Fibroblast of lung (primary cell): ENCODE measurements at regions not wholly inside any gene's neighbourhood (a gene's known extent, or its start where the extent isn't known, plus 50 kb on each side); places are given as distances from the start of the nearest gene placed in this dataset.

Experiments
- DNase-seq, 2 donors: peaks; one replicate each; pipeline versions ENCODE4 v3.0.0 to v3.0.0-alpha.2; 2010; ENCODE audit warnings: low read depth in 2 of 2
- H2AFZ ChIP-seq: 2 replicates; pipeline ENCODE4 v1.5.1; 2012; ENCODE audit warnings: low read length, control low read depth, inconsistent platforms
- H3K27ac ChIP-seq: 2 replicates; pipeline ENCODE4 v1.5.1; 2011; ENCODE audit warnings: low read length, control low read depth; ENCODE audit not compliant: insufficient read depth
- H3K27me3 ChIP-seq: 2 replicates; pipeline ENCODE4 v1.5.1; 2011; ENCODE audit warnings: mild to moderate bottlenecking, low read length; ENCODE audit not compliant: control insufficient read depth, insufficient read depth
- H3K36me3 ChIP-seq: 2 replicates; pipeline ENCODE4 v1.5.1; 2011; ENCODE audit warnings: low read length; ENCODE audit not compliant: control insufficient read depth, insufficient read depth
- H3K4me1 ChIP-seq: 2 replicates; pipeline ENCODE4 v1.5.1; 2011; ENCODE audit warnings: low read length; ENCODE audit not compliant: control insufficient read depth, insufficient read depth; ENCODE audit errors: extremely low read depth
- H3K4me2 ChIP-seq: 2 replicates; pipeline ENCODE4 v1.5.1; 2011; ENCODE audit warnings: low read length, control low read depth; ENCODE audit not compliant: insufficient read depth; ENCODE audit errors: extremely low read depth
- H3K4me3 ChIP-seq, 4 experiments: fragments of 200-600 bp in 1 of 4; sonication (generic) in 1 of 4; replicated peaks in 1 of 4; 2 replicates each; pipeline ENCODE4 v1.5.1; 2011 to 2016; ENCODE audit warnings: low read length in 4 of 4, low read depth in 3 of 4, mild to moderate bottlenecking in 3 of 4, control low read depth in 2 of 4, inconsistent platforms in 1 of 4, mixed read lengths in 1 of 4; ENCODE audit not compliant: insufficient read depth in 1 of 4; ENCODE audit errors: control extremely low read depth in 1 of 4
- H3K79me2 ChIP-seq: 2 replicates; pipeline ENCODE4 v1.5.1; 2012; ENCODE audit warnings: mild to moderate bottlenecking, low read length, inconsistent platforms; ENCODE audit not compliant: control insufficient read depth, insufficient read depth
- H3K9ac ChIP-seq: 2 replicates; pipeline ENCODE4 v1.5.1; 2011; ENCODE audit warnings: mild to moderate bottlenecking, low read length, control low read depth; ENCODE audit not compliant: insufficient read depth
- H3K9me3 ChIP-seq: 2 replicates; pipeline ENCODE4 v1.5.1; 2012; ENCODE audit warnings: low read depth, low read length; ENCODE audit not compliant: control insufficient read depth, insufficient read depth
- H4K20me1 ChIP-seq: 2 replicates; pipeline ENCODE4 v1.5.1; 2011; ENCODE audit warnings: low read length; ENCODE audit not compliant: control insufficient read depth, insufficient read depth; ENCODE audit errors: extremely low read depth
- CTCF ChIP-seq, 2 donors: IDR thresholded peaks in 1 of 2; conservative IDR thresholded peaks in 1 of 2; 1 replicate in 1 of 2; 2 replicates in 1 of 2; pipeline ENCODE4 v1.5.1; 2011 to 2012; ENCODE audit warnings: low read length in 2 of 2, control low read depth in 1 of 2, inconsistent platforms in 1 of 2, low read depth in 1 of 2, mild to moderate bottlenecking in 1 of 2
- EZH2 ChIP-seq: IDR thresholded peaks from 2 replicates; pipeline ENCODE4 v1.5.1; 2012; ENCODE audit warnings: low read length, control low read depth, mild to moderate bottlenecking; ENCODE audit errors: missing control alignments

GRCh38 chr6:133016631-133017030, 202.3 kb downstream of the RPS12 start:
- no peaks in the 10 kb centered on the region for H3K79me2 ChIP-seq
- H3K4me1 ChIP-seq = no peaks in the 10 kb centered on the region
- H3K4me2 ChIP-seq = no peak overlapping the region
- no peak overlapping the region for H3K9ac ChIP-seq
- no peaks in the 10 kb centered on the region for H3K36me3 ChIP-seq
- H4K20me1 ChIP-seq = no peaks in the 10 kb centered on the region
- no peak for DNase-seq
- TF ChIP-seq CTCF (conservative IDR thresholded peaks at IDR 0.05 in 1 of 2, IDR thresholded peaks at IDR 0.05 in 1 of 2; ENCODE audit: low read depth in 1 of 2, low read length in 2 of 2) (no peak), EZH2 (no peak)
- H3K9me3 ChIP-seq = no peaks in the 10 kb centered on the region
- peaks cover 3% of the 10 kb centered on the region for H3K27me3 ChIP-seq
- H3K4me3 ChIP-seq = no peak overlapping the region
- no peak overlapping the region for H2AFZ ChIP-seq
- no peak overlapping the region for H3K27ac ChIP-seq

GRCh38 chr6:133017581-133017980, 203.2 kb downstream of the RPS12 start:
- no peak for TF ChIP-seq CTCF (conservative IDR thresholded peaks at IDR 0.05 in 1 of 2, IDR thresholded peaks at IDR 0.05 in 1 of 2; ENCODE audit: low read depth in 1 of 2, low read length in 2 of 2)
- H3K27ac ChIP-seq = no peak overlapping the region
- DNase-seq = peak; percentile 51 to 58
- no peaks in the 10 kb centered on the region for H3K4me1 ChIP-seq
- no peaks in the 10 kb centered on the region for H3K36me3 ChIP-seq
- no peaks in the 10 kb centered on the region for H3K9me3 ChIP-seq
- H2AFZ ChIP-seq = no peak overlapping the region
- H3K79me2 ChIP-seq = no peaks in the 10 kb centered on the region
- no peak overlapping the region for H3K4me2 ChIP-seq
- no peaks in the 10 kb centered on the region for H4K20me1 ChIP-seq
- H3K4me3 ChIP-seq = no peak overlapping the region
- H3K27me3 ChIP-seq = peaks cover 3% of the 10 kb centered on the region
- no peak overlapping the region for H3K9ac ChIP-seq

GRCh38 chr6:133026705-133027104, 212.3 kb downstream of the RPS12 start:
- DNase-seq = no peak
- H2AFZ ChIP-seq = no peak overlapping the region
- no peaks in the 10 kb centered on the region for H4K20me1 ChIP-seq
- H3K4me3 ChIP-seq = no peak overlapping the region
- H3K79me2 ChIP-seq = no peaks in the 10 kb centered on the region
- H3K9me3 ChIP-seq = no peaks in the 10 kb centered on the region
- no peak for TF ChIP-seq EZH2
- no peak for TF ChIP-seq CTCF (conservative IDR thresholded peaks at IDR 0.05 in 1 of 2, IDR thresholded peaks at IDR 0.05 in 1 of 2; ENCODE audit: low read depth in 1 of 2, low read length in 2 of 2)
- H3K36me3 ChIP-seq = no peaks in the 10 kb centered on the region
- no peak overlapping the region for H3K9ac ChIP-seq
- H3K4me1 ChIP-seq = no peaks in the 10 kb centered on the region
- no peak overlapping the region for H3K27ac ChIP-seq
- no peaks in the 10 kb centered on the region for H3K27me3 ChIP-seq
- no peak overlapping the region for H3K4me2 ChIP-seq
